Heart left ventricle (tissue), 16 donors: ENCODE measurements at regions not wholly inside any gene's neighbourhood (a gene's known extent, or its start where the extent isn't known, plus 50 kb on each side); places are given as distances from the start of the nearest gene placed in this dataset.
A peak's percentile ranks its signal among the peaks of the same experiment; 100 is the strongest.

ENCODE experiments used
- ATAC-seq, 4 donors: fragments of 200-7000 bp; cut with Tn5 transposase; one replicate each; pipeline ENCODE4 v1.9.1; 2020 to 2022; ENCODE audit warnings: moderate library complexity in 4 of 4, mild to moderate bottlenecking in 3 of 4, moderate number of reproducible peaks in 1 of 4
- DNase-seq, 5 donors: peaks; one replicate each; pipeline ENCODE4 v3.0.0-alpha.2; 2020
- H3K27ac ChIP-seq, 12 donors: fragments of 200-600 bp; sonication (generic) in 4 of 12; one replicate each; pipeline versions ENCODE4 v1.5.0 to v1.8.0; 2016 to 2022; ENCODE audit warnings: mild to moderate bottlenecking in 2 of 12
- H3K27me3 ChIP-seq, 9 donors: fragments of 200-600 bp; sonication (generic) in 2 of 9; one replicate each; pipeline versions ENCODE4 v1.5.1 to v1.8.0; 2016 to 2022; ENCODE audit warnings: mild to moderate bottlenecking in 3 of 9
- H3K36me3 ChIP-seq, 9 donors: fragments of 200-600 bp; sonication (generic) in 2 of 9; one replicate each; pipeline versions ENCODE4 v1.5.0 to v1.8.0; 2018 to 2022; ENCODE audit warnings: mild to moderate bottlenecking in 2 of 9
- H3K4me1 ChIP-seq, 12 donors: fragments of 200-600 bp; sonication (generic) in 4 of 12; one replicate each; pipeline versions ENCODE4 v1.5.0 to v1.8.0; 2016 to 2022; ENCODE audit warnings: mild to moderate bottlenecking in 3 of 12
- H3K4me3 ChIP-seq, 12 donors: fragments of 200-600 bp; sonication (generic) in 4 of 12; one replicate each; pipeline versions ENCODE4 v1.5.0 to v1.8.0; 2017 to 2022; ENCODE audit warnings: mild to moderate bottlenecking in 9 of 12, moderate library complexity in 4 of 12
- H3K9me3 ChIP-seq, 12 donors: fragments of 200-600 bp; sonication (generic) in 4 of 12; one replicate each; pipeline versions ENCODE4 v1.5.0 to v1.8.0; 2016 to 2022; ENCODE audit warnings: mild to moderate bottlenecking in 1 of 12
- CTCF ChIP-seq, 12 donors: fragments of 200-600 bp; sonication (generic) in 4 of 12; IDR thresholded peaks; one replicate each; pipeline versions ENCODE4 v1.5.0 to v1.8.0; 2018 to 2022; ENCODE audit warnings: antibody characterized with exemption in 12 of 12, mild to moderate bottlenecking in 5 of 12
- POLR2A ChIP-seq, 2 donors: fragments of 450-650 bp; IDR thresholded peaks; one replicate each; pipeline ENCODE4 v1.6.1; 2017; ENCODE audit warnings: antibody characterized with exemption in 2 of 2, mild to moderate bottlenecking in 2 of 2, moderate library complexity in 2 of 2
- WGBS, 4 donors: extraction: QIAGEN DNeasy Blood & Tissue Kit in 2 of 4; methylation state at CpG; one replicate each; pipeline versions ENCODE4 v1.1.5 to v1.1.7; 2013 to 2018; 5-methylcytosine and 5-hydroxymethylcytosine counted together
- intact Hi-C, 10 donors: fragments of 100-400 bp; cut with DNase I; formaldehyde crosslinking; loops; one replicate each; pipeline versions ENCODE4 v1.11.1 to v1.14.2; 2022
- donor health status: ischemic (EF 13 %, LVEDD 7.1; RV severe dilation, severe dysfunction).
- donor health status: healthy with polysubstance abuse.
- donor health status: DM: no; HTN: yes; CAD: no.
- donor health status: DM: no; HTN: no; CAD: no.
- donor health status: ischemic (EF 25% LVEDD 6.9; RV normal size, moderate dysfunction).
- donor health status: ischemic (EF 25% LVEDD 5.7; RV mildly dilated, moderate dysfunction).
- donor health status: healthy.
- donor health status: DM: yes; HTN: yes; CAD: no.
- donor health status: ischemic (EF 35%, LVEDD 5.7; RV mildly dilated, moderate dysfunction).
- donor health status: nonischemic (EF 11% LVEDD 7.7; RV severe dilation, severe dysfunction).
- donor health status: DM: yes; HTN: yes; CAD: no.
- donor health status: PGD.
- donor health status: ischemic (EF 29% LVEDD 5.4; RV normal size, mild dysfunction).
- donor health status: nonischemic (EF 23%, LVEDD 6.1; RV moderate dilation, normal function).

GRCh38 chr20:50336661-50337060, 146.0 kb downstream of the CEBPB start:
- no peak overlapping the region for H3K27ac ChIP-seq
- H3K27me3 ChIP-seq = no peaks in the 10 kb centered on the region
- no peaks in the 10 kb centered on the region for H3K36me3 ChIP-seq
- H3K4me3 ChIP-seq = no peak overlapping the region
- intact Hi-C loops = no loop called here
- DNase-seq (no peak), ATAC-seq (no peak)
- TF ChIP-seq POLR2A (IDR thresholded peaks at IDR 0.05) (no peak), CTCF (IDR thresholded peaks at IDR 0.05) (no peak)
- 82 to 86% (median 86%) methylated on average over 6 of the region's 6 CpGs for WGBS, 4 donors
- no peaks in the 10 kb centered on the region for H3K9me3 ChIP-seq
- H3K4me1 ChIP-seq = peaks cover 0 to 54% (median 0%) of the 10 kb centered on the region in 12 donors

- intact Hi-C loops = no loop called here
- ATAC-seq (no peak), DNase-seq (peak in 1 of 5 donors; percentile 28)
- TF ChIP-seq POLR2A (IDR thresholded peaks at IDR 0.05) (no peak), CTCF (IDR thresholded peaks at IDR 0.05) (no peak)
- no peaks in the 10 kb centered on the region for H3K27me3 ChIP-seq
- H3K36me3 ChIP-seq = no peaks in the 10 kb centered on the region
- 87 to 93% (median 91%) methylated on average over 12 to 13 of the region's 13 CpGs for WGBS, 4 donors
- no peak overlapping the region for H3K4me3 ChIP-seq
- H3K9me3 ChIP-seq = no peaks in the 10 kb centered on the region
- peak overlapping the region in 2 of 12 donors; percentile 25 to 92 for H3K27ac ChIP-seq
- peaks cover 0 to 44% (median 0%) of the 10 kb centered on the region in 12 donors for H3K4me1 ChIP-seq
These were observed 147.2 kb downstream of the CEBPB start for GRCh38 chr20:50337521-50338466.

GRCh38 chr20:50338479-50339391, 148.1 kb downstream of the CEBPB start:
- Histone ChIP-seq H3K27ac (peak overlapping the region in 9 of 12 donors; percentile 1 to 92 (median 24)), H3K27me3 (no peaks in the 10 kb centered on the region), H3K36me3 (no peaks in the 10 kb centered on the region), H3K4me3 (peak overlapping the region in 4 of 12 donors; percentile 5 to 28 (median 14)), H3K9me3 (no peaks in the 10 kb centered on the region), H3K4me1 (peaks cover 0 to 42% (median 0%) of the 10 kb centered on the region in 12 donors)
- 69 to 79% (median 74%) methylated on average over 12 of the region's 12 CpGs for WGBS, 4 donors
- DNase-seq (peak in 2 of 5 donors; percentile 26 to 53), ATAC-seq (peak in 2 of 4 donors; percentile 9 to 33)
- intact Hi-C loops = no loop called here
- TF ChIP-seq CTCF (IDR thresholded peaks at IDR 0.05) (no peak), POLR2A (IDR thresholded peaks at IDR 0.05) (no peak)
